ENCODE measurements at regions not wholly inside any gene's neighbourhood (a gene's known extent, or its start where the extent isn't known, plus 50 kb on each side); places are given as distances from the start of the nearest gene placed in this dataset.

- TF ChIP-seq, protein P1, sequence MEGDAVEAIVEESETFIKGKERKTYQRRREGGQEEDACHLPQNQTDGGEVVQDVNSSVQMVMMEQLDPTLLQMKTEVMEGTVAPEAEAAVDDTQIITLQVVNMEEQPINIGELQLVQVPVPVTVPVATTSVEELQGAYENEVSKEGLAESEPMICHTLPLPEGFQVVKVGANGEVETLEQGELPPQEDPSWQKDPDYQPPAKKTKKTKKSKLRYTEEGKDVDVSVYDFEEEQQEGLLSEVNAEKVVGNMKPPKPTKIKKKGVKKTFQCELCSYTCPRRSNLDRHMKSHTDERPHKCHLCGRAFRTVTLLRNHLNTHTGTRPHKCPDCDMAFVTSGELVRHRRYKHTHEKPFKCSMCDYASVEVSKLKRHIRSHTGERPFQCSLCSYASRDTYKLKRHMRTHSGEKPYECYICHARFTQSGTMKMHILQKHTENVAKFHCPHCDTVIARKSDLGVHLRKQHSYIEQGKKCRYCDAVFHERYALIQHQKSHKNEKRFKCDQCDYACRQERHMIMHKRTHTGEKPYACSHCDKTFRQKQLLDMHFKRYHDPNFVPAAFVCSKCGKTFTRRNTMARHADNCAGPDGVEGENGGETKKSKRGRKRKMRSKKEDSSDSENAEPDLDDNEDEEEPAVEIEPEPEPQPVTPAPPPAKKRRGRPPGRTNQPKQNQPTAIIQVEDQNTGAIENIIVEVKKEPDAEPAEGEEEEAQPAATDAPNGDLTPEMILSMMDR (IDR thresholded peaks at IDR 0.05): no peak
- TF ChIP-seq POLR2A (IDR thresholded peaks at IDR 0.05): no peak
Observed at GRCh38 chr10:58898854-58899573, 277.4 kb upstream of the PHYHIPL start.
